A673 (cell line): ENCODE measurements at regions not wholly inside any gene's neighbourhood (a gene's known extent, or its start where the extent isn't known, plus 50 kb on each side); places are given as distances from the start of the nearest gene placed in this dataset.

ENCODE experiments used
- BruUV-seq: library from RNA; stranded (reverse); fragments of 400-500 nt; replicated peaks from 2 replicates; lab custom pipeline; 2021; lab: Mats Ljungman, UMichigan
- CTCF ChIA-PET: fragments of 300-600 bp; sonication (Branson Sonifier 250); formaldehyde crosslinking; loops from one replicate; lab custom pipeline; 2022; ENCODE audit warnings: antibody characterized with exemption; lab: Charles Lee
- POLR2A ChIA-PET: fragments of 300-600 bp; sonication (Branson Sonifier 250); formaldehyde crosslinking; loops from one replicate; lab custom pipeline; 2022; ENCODE audit warnings: antibody characterized with exemption; ENCODE audit not compliant: low non-redundant PET; lab: Charles Lee
- DNase-seq: peaks from one replicate; pipeline ENCODE4 v3.0.0-alpha.2; 2015; ENCODE audit warnings: low spot score
- H3K27ac ChIP-seq: fragments of 200-600 bp; sonication (generic); 2 replicates; pipeline ENCODE4 v1.5.1; 2016; ENCODE audit warnings: mixed run types, low read depth, mild to moderate bottlenecking, mixed read lengths, antibody characterized with exemption, low read length; ENCODE audit not compliant: poor library complexity, severe bottlenecking
- H3K27me3 ChIP-seq: fragments of 200-600 bp; sonication (generic); replicated peaks from 2 replicates; pipeline ENCODE4 v1.6.1; 2017; ENCODE audit warnings: mixed run types, low read depth, mild to moderate bottlenecking, mixed read lengths, antibody characterized with exemption, low read length; ENCODE audit not compliant: insufficient read depth, poor library complexity
- H3K36me3 ChIP-seq: fragments of 200-600 bp; sonication (generic); 2 replicates; pipeline ENCODE4 v1.6.1; 2016; ENCODE audit warnings: mixed run types, mild to moderate bottlenecking, mixed read lengths, antibody characterized with exemption, low read length; ENCODE audit not compliant: insufficient read depth, poor library complexity, severe bottlenecking
- H3K4me1 ChIP-seq: fragments of 200-600 bp; sonication (generic); 2 replicates; pipeline ENCODE4 v1.6.1; 2017; ENCODE audit warnings: mixed run types, mild to moderate bottlenecking, mixed read lengths, antibody characterized with exemption, low read length; ENCODE audit not compliant: insufficient read depth, poor library complexity, severe bottlenecking
- H3K4me3 ChIP-seq: fragments of 200-600 bp; sonication (generic); 2 replicates; pipeline ENCODE4 v1.5.1; 2016; ENCODE audit warnings: low read depth, mixed run types, mild to moderate bottlenecking, mixed read lengths, low read length; ENCODE audit not compliant: poor library complexity, severe bottlenecking
- H3K9me3 ChIP-seq: fragments of 200-600 bp; sonication (generic); 2 replicates; pipeline ENCODE4 v1.6.1; 2016; ENCODE audit warnings: mixed run types, low read depth, mild to moderate bottlenecking, mixed read lengths, antibody characterized with exemption, low read length; ENCODE audit not compliant: poor library complexity, severe bottlenecking
- CTCF ChIP-seq: fragments of 300-800, 200-600 bp; sonication (generic); conservative IDR thresholded peaks from 2 replicates; pipeline ENCODE4 v1.5.1; 2017; ENCODE audit warnings: low read depth, mild to moderate bottlenecking, antibody characterized with exemption, low read length, moderate library complexity, mixed read lengths
- EZH2 ChIP-seq: fragments of 200-600 bp; sonication (generic); IDR thresholded peaks from 2 replicates; pipeline ENCODE4 v1.6.1; 2017; ENCODE audit warnings: borderline replicate concordance, low read depth, mild to moderate bottlenecking, mixed read lengths, antibody characterized with exemption, low read length; ENCODE audit not compliant: poor library complexity, severe bottlenecking
- intact Hi-C: fragments of 100-400 bp; cut with micrococcal nuclease; formaldehyde crosslinking; loops from one replicate; pipeline ENCODE4 v1.10.0; 2022; ENCODE audit not compliant: unreplicated experiment

- CTCF ChIA-PET: no interaction called here
- no peak for TF ChIP-seq CTCF
- TF ChIP-seq EZH2: no peak
- Histone ChIP-seq H3K4me3 (no peak overlapping the region), H3K9me3 (no peaks in the 10 kb centered on the region), H3K27ac (no peak overlapping the region), H3K4me1 (no peaks in the 10 kb centered on the region), H3K27me3 (no peaks in the 10 kb centered on the region), H3K36me3 (no peaks in the 10 kb centered on the region)
- DNase-seq: no peak
- POLR2A ChIA-PET: no interaction called here
- no TSS peak for BruUV-seq
- intact Hi-C loops: no loop called here
Observed at GRCh38 chr5:103407402-103407801, 148.8 kb downstream of the MACIR start.

DNA sequence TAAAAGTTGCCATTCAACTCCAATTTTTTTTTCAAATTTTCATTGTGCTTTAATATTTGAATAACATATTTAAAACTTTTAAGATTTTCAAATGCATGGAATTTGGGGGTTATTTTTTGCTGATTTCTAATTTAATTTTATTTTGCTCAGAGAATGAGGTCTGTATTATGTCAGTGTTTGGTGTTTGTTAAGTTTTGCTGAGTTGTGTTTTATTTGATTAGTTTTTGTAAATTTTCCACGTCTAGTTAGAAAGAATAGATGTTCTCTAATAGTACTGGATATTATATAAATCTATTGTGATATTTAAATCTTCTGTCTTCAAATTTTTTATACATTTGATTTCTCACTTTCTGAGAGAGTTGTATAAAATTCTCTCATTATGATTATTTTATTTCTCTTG lies 145.9 kb downstream of the MACIR start:
- BruUV-seq: no TSS peak
- H3K27ac ChIP-seq: no peak overlapping the region
- H3K9me3 ChIP-seq: no peaks in the 10 kb centered on the region
- DNase-seq: no peak
- CTCF ChIA-PET: no interaction called here
- no peak for TF ChIP-seq CTCF
- intact Hi-C loops: no loop called here
- POLR2A ChIA-PET: no interaction called here
- no peaks in the 10 kb centered on the region for H3K27me3 ChIP-seq
- no peaks in the 10 kb centered on the region for H3K4me1 ChIP-seq
- no peak overlapping the region for H3K4me3 ChIP-seq
- no peaks in the 10 kb centered on the region for H3K36me3 ChIP-seq

DNA sequence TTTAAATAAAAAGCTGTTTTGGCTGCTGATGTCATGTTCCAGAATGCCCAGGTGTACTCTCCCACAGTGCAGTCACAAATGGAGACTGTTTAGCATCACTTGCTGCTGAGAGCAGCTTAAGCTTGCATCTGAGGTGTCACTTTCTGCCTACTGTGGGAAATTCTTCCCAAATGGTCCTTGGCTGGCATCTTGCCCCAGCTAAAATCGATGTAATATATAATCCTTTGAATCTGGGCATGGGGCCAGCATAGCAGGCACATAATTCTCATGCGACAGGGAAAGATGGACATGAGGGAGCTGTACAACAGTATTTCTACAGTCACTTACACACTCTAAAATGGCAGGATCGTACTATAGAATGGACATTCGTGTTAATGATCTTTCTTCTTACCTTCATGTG lies 144.3 kb downstream of the MACIR start:
- ChIA-PET CTCF (no interaction called here), POLR2A (no interaction called here)
- H3K4me1 ChIP-seq: no peaks in the 10 kb centered on the region
- TF ChIP-seq EZH2 (no peak), CTCF (no peak)
- no peaks in the 10 kb centered on the region for H3K9me3 ChIP-seq
- H3K27me3 ChIP-seq: no peaks in the 10 kb centered on the region
- BruUV-seq: no TSS peak
- H3K36me3 ChIP-seq: no peaks in the 10 kb centered on the region
- no peak overlapping the region for H3K4me3 ChIP-seq
- no peak overlapping the region for H3K27ac ChIP-seq
- intact Hi-C loops: no loop called here
- DNase-seq: peak; percentile 64
